A549 (cell line): ENCODE measurements at regions not wholly inside any gene's neighbourhood (a gene's known extent, or its start where the extent isn't known, plus 50 kb on each side); places are given as distances from the start of the nearest gene placed in this dataset.
A peak's percentile ranks its signal among the peaks of the same experiment; 100 is the strongest.

ENCODE experiments used
- ATAC-seq, 2 experiments: fragments of 200-7000 bp in 1 of 2; fragments of >200 bp in 1 of 2; cut with Nextera tagmentation in 1 of 2; cut with Tn5 transposase in 1 of 2; 3 replicates each; pipeline versions ENCODE4 v1.8.0 to v1.9.1; 2018 to 2020; ENCODE audit warnings: mild to moderate bottlenecking in 1 of 2, moderate library complexity in 1 of 2
- CTCF ChIA-PET: fragments of 300-600 bp; sonication (Branson Sonifier 250); formaldehyde crosslinking; extraction: SDS; loops from one replicate; lab custom pipeline; 2021; ENCODE audit warnings: antibody characterized with exemption, inconsistent platforms; lab: Yijun Ruan, JAX
- POLR2A ChIA-PET: fragments of 350-600 bp; formaldehyde crosslinking; extraction: SDS; loops from one replicate; lab custom pipeline; 2021; ENCODE audit warnings: antibody characterized with exemption, inconsistent platforms; lab: Yijun Ruan, JAX
- DNase-seq, 2 experiments: peaks; one replicate each; pipeline versions ENCODE4 v3.0.0 to v3.0.0-alpha.2; 2011 to 2016; ENCODE audit warnings: low read depth in 1 of 2, low spot score in 1 of 2
- FAIRE-seq: peaks from 2 replicates; lab custom pipeline; 2011; peaks lifted over from hg19 to GRCh38; lab: Jason Lieb, UNC
- H3K27ac ChIP-seq, 2 experiments: fragments of >200 bp; sonication (Bioruptor Twin); formaldehyde crosslinking; 3 replicates each; pipeline ENCODE4 v1.5.1; 2016 to 2017
- H3K4me1 ChIP-seq: fragments of >200 bp; sonication (Bioruptor Twin); formaldehyde crosslinking; 3 replicates; pipeline ENCODE4 v1.6.1; 2016
- H3K4me2 ChIP-seq: fragments of >200 bp; sonication (Bioruptor Twin); formaldehyde crosslinking; 3 replicates; pipeline ENCODE4 v1.6.1; 2016
- H3K4me3 ChIP-seq: fragments of >200 bp; sonication (Bioruptor Twin); formaldehyde crosslinking; 3 replicates; pipeline ENCODE4 v1.5.1; 2016
- H3K9me3 ChIP-seq: fragments of >200 bp; sonication (Bioruptor Twin); formaldehyde crosslinking; 3 replicates; pipeline ENCODE4 v1.6.1; 2016
- BHLHE40 ChIP-seq: IDR thresholded peaks from 2 replicates; pipeline ENCODE4 v1.6.1; 2012; ENCODE audit warnings: low read depth, low read length, inconsistent platforms
- CBX2 ChIP-seq: fragments of 200-600 bp; sonication (generic); IDR thresholded peaks from 2 replicates; pipeline ENCODE4 v1.6.1; 2016; ENCODE audit warnings: low read depth, mild to moderate bottlenecking, borderline replicate concordance
- CHD2 ChIP-seq: fragments of 150-350 bp; IDR thresholded peaks from 2 replicates; pipeline ENCODE4 v1.6.1; 2014; ENCODE audit warnings: low read length; ENCODE audit not compliant: partially characterized antibody
- CTCF ChIP-seq: fragments of >200 bp; sonication (Bioruptor Twin); formaldehyde crosslinking; IDR thresholded peaks from 3 replicates; pipeline ENCODE4 v1.5.1; 2016
- E2F6 ChIP-seq: IDR thresholded peaks from 2 replicates; pipeline ENCODE4 v1.6.1; 2012; ENCODE audit warnings: low read depth, borderline replicate concordance
- EP300 ChIP-seq, 2 experiments: fragments of >200 bp; sonication (Bioruptor Twin); formaldehyde crosslinking; IDR thresholded peaks; 2 replicates in 1 of 2; 3 replicates in 1 of 2; pipeline ENCODE4 v1.6.1; 2016 to 2017
- ESRRA ChIP-seq: fragments of 150-350 bp; IDR thresholded peaks from 2 replicates; pipeline ENCODE4 v1.6.1; 2014; ENCODE audit warnings: mild to moderate bottlenecking, low read length, borderline replicate concordance
- FOSL2 ChIP-seq, 2 experiments: fragments of 450-650 bp in 1 of 2; fragments of >200 bp in 1 of 2; sonication (Bioruptor Twin) in 1 of 2; formaldehyde crosslinking; IDR thresholded peaks; 2 replicates each; pipeline versions ENCODE4 v1.5.0 to v1.6.1; 2016 to 2020; ENCODE audit warnings: mild to moderate bottlenecking in 1 of 2, moderate library complexity in 1 of 2
- GATA3 ChIP-seq: IDR thresholded peaks from 2 replicates; pipeline ENCODE4 v1.6.1; 2012; ENCODE audit warnings: borderline replicate concordance
- HDAC2 ChIP-seq: fragments of 200-600 bp; sonication (generic); IDR thresholded peaks from 2 replicates; pipeline ENCODE4 v1.6.1; 2016
- HEYL ChIP-seq: fragments of 250-450 bp; sonication (Bioruptor Pico); IDR thresholded peaks from 2 replicates; pipeline ENCODE4 v1.8.0; 2021; ENCODE audit warnings: mild to moderate bottlenecking, moderate library complexity
- HMGXB4 ChIP-seq: fragments of 250-450 bp; sonication (Bioruptor Pico); IDR thresholded peaks from 2 replicates; pipeline ENCODE4 v1.5.0; 2021; ENCODE audit warnings: mild to moderate bottlenecking, moderate library complexity, borderline replicate concordance
- HOXB13 ChIP-seq: fragments of 250-450 bp; sonication (Bioruptor Pico); IDR thresholded peaks from 2 replicates; pipeline ENCODE4 v1.5.0; 2020; ENCODE audit warnings: low read depth, mild to moderate bottlenecking, moderate library complexity
- HOXB5 ChIP-seq: fragments of 250-450 bp; sonication (Bioruptor Pico); IDR thresholded peaks from 2 replicates; pipeline ENCODE4 v1.5.0; 2020; ENCODE audit warnings: mild to moderate bottlenecking, moderate library complexity
- JUNB ChIP-seq: fragments of >200 bp; sonication (Bioruptor Twin); formaldehyde crosslinking; IDR thresholded peaks from 2 replicates; pipeline ENCODE4 v1.6.1; 2016
- KDM1A ChIP-seq: fragments of 200-600 bp; sonication (generic); IDR thresholded peaks from 2 replicates; pipeline ENCODE4 v1.6.1; 2016; ENCODE audit warnings: low read depth, mild to moderate bottlenecking
- MAFK ChIP-seq: fragments of 450-650 bp; IDR thresholded peaks from 2 replicates; pipeline ENCODE4 v1.6.1; 2014; ENCODE audit not compliant: partially characterized antibody
- MAX ChIP-seq: IDR thresholded peaks from 2 replicates; pipeline ENCODE4 v1.6.1; 2012
- MAZ ChIP-seq: fragments of 150-350 bp; IDR thresholded peaks from 2 replicates; pipeline ENCODE4 v1.6.1; 2014; ENCODE audit warnings: antibody characterized with exemption, low read depth, low read length, borderline replicate concordance
- NFE2L2 ChIP-seq: fragments of 150-350 bp; conservative IDR thresholded peaks from 2 replicates; pipeline ENCODE4 v1.6.1; 2014; ENCODE audit warnings: low read length
- POLR2A ChIP-seq: IDR thresholded peaks from 2 replicates; pipeline ENCODE4 v1.6.1; 2012; ENCODE audit warnings: mild to moderate bottlenecking, low read length
- RAD21 ChIP-seq, 2 experiments: fragments of >200 bp in 1 of 2; sonication (Bioruptor Twin) in 1 of 2; formaldehyde crosslinking in 1 of 2; IDR thresholded peaks in 1 of 2; conservative IDR thresholded peaks in 1 of 2; 2 replicates in 1 of 2; 3 replicates in 1 of 2; pipeline ENCODE4 v1.6.1; 2012 to 2018; ENCODE audit warnings: inconsistent platforms in 1 of 2
- SREBF2 ChIP-seq: fragments of 450-650 bp; IDR thresholded peaks from 2 replicates; pipeline ENCODE4 v1.6.1; 2014; ENCODE audit warnings: mild to moderate bottlenecking, moderate library complexity
- TFCP2L1 ChIP-seq: fragments of 250-450 bp; sonication (Bioruptor Pico); IDR thresholded peaks from 2 replicates; pipeline ENCODE4 v1.5.0; 2021; ENCODE audit warnings: mild to moderate bottlenecking
- USF2 ChIP-seq: fragments of 450-650 bp; IDR thresholded peaks from 2 replicates; pipeline ENCODE4 v1.6.1; 2014; ENCODE audit warnings: antibody characterized with exemption
- WGBS: methylation state at CpG from one replicate; pipeline ENCODE4 v1.1.6; 2017; ENCODE audit errors: missing lambda C conversion rate; 5-methylcytosine and 5-hydroxymethylcytosine counted together

- TF ChIP-seq CHD2 (no peak), KDM1A (no peak), E2F6 (no peak), HEYL (CRISPR knock-in tag) (no peak), HMGXB4 (CRISPR knock-in tag) (no peak), ESRRA (no peak), EP300 (IDR thresholded peaks at IDR 0.05) (no peak), FOSL2 (IDR thresholded peaks at IDR 0.05) (no peak), FOSL2 (CRISPR knock-in tag; IDR thresholded peaks at IDR 0.05) (no peak), HDAC2 (no peak), NFE2L2 (no peak), BHLHE40 (no peak), SREBF2 (no peak), HOXB5 (CRISPR knock-in tag) (no peak), HOXB13 (CRISPR knock-in tag) (no peak)
- ATAC-seq (no peak), DNase-seq (no peak), FAIRE-seq (no peak)
- H3K27ac ChIP-seq: no peak overlapping the region
- H3K4me3 ChIP-seq: no peak overlapping the region
- H3K4me2 ChIP-seq: no peak overlapping the region
- ChIA-PET POLR2A (no interaction called here), CTCF (no interaction called here)
- no peaks in the 10 kb centered on the region for H3K9me3 ChIP-seq
- WGBS: 49% methylated on average over 2 of the region's 2 CpGs
- no peaks in the 10 kb centered on the region for H3K4me1 ChIP-seq
Observed at GRCh38 chr2:208819190-208819589, 412.6 kb downstream of the PTH2R start.

- WGBS: 5% methylated on average over 1 of the region's 1 CpG
- FAIRE-seq (no peak), DNase-seq (peak in 1 of 2 experiments; percentile 12), ATAC-seq (peak; percentile 62 to 64; a peak in 4 of 6 replicates)
- no peak overlapping the region for H3K4me3 ChIP-seq
- POLR2A ChIA-PET: no interaction called here
- no peaks in the 10 kb centered on the region for H3K4me1 ChIP-seq
- no peaks in the 10 kb centered on the region for H3K9me3 ChIP-seq
- TF ChIP-seq HOXB13 (CRISPR knock-in tag) (no peak), JUNB (no peak), GATA3 (no peak), USF2 (no peak), CTCF (peak; percentile 16; the same call in 1 of the 3 replicates), KDM1A (no peak), TFCP2L1 (CRISPR knock-in tag) (no peak), E2F6 (no peak), MAZ (no peak), MAFK (no peak), CBX2 (no peak), POLR2A (no peak), MAX (no peak), RAD21 (conservative IDR thresholded peaks at IDR 0.05 in 1 of 2, IDR thresholded peaks at IDR 0.05 in 1 of 2) (peak in 1 of 2 experiments; percentile 44; a peak in 2 of 5 replicates)
- TF ChIP-seq, all 56 proteins: peak for 2
- CTCF ChIA-PET: interaction anchor here (1.2 kb wide), 1 partner anchor 8 kb away, joined by 4 read pairs; no protein-coding TSS in a partner anchor
- no peak overlapping the region for H3K4me2 ChIP-seq
- H3K27ac ChIP-seq: no peak overlapping the region
Observed at GRCh38 chr2:208820014-208820688, 413.6 kb downstream of the PTH2R start.
